ENCODE measurements at regions not wholly inside any gene's neighbourhood (a gene's known extent, or its start where the extent isn't known, plus 50 kb on each side); places are given as distances from the start of the nearest gene placed in this dataset.

- Histone ChIP-seq H3K27ac (ENCODE audit: insufficient read depth, low read depth, low read length) (no peak overlapping the region), H3K79me2 (ENCODE audit: control insufficient read depth, insufficient read depth, low read length) (no peaks in the 10 kb centered on the region), H4K20me1 (replicated peaks; ENCODE audit: control insufficient read depth, extremely low read depth, insufficient read depth, low read length) (no peaks in the 10 kb centered on the region), H3K9me1 (replicated peaks; ENCODE audit: control insufficient read depth, extremely low read depth, insufficient read depth, low read length) (no peaks in the 10 kb centered on the region), H3K9ac (replicated peaks; ENCODE audit: extremely low read depth, insufficient read depth, low read length) (no peak overlapping the region), H3K9me3 (replicated peaks; ENCODE audit: control insufficient read depth, insufficient read depth, low read length) (no peaks in the 10 kb centered on the region), H3K27me3 (ENCODE audit: control insufficient read depth in 2 of 2, insufficient read depth in 2 of 2, low read length in 2 of 2) (peaks cover 18 to 25% of the 10 kb centered on the region in 2 experiments), H2AFZ (ENCODE audit: low read depth, low read length) (no peak overlapping the region), H3K4me3 (replicated peaks in 1 of 3; ENCODE audit: insufficient read depth in 1 of 3, low read depth in 1 of 3, low read length in 3 of 3) (no peak overlapping the region), H3K36me3 (ENCODE audit: control insufficient read depth in 2 of 2, extremely low read depth in 1 of 2, insufficient read depth in 2 of 2, low read length in 2 of 2) (no peaks in the 10 kb centered on the region), H3K4me2 (ENCODE audit: insufficient read depth, low read length) (no peak overlapping the region), H3K4me1 (ENCODE audit: control insufficient read depth, extremely low read depth, insufficient read depth, low read length) (no peaks in the 10 kb centered on the region)
- DNase-seq (ENCODE audit: low read depth, low spot score) (no peak), FAIRE-seq (no peak)
- intact Hi-C loops (cut with micrococcal nuclease): no loop called here
- CTCF ChIA-PET: no interaction called here
- TF ChIP-seq FOS (IDR thresholded peaks at IDR 0.05; ENCODE audit: borderline replicate concordance, insufficient read depth, low read length) (no peak), GATA2 (IDR thresholded peaks at IDR 0.05; ENCODE audit: insufficient read depth, insufficient read length, low read depth, low read length) (no peak), JUN (IDR thresholded peaks at IDR 0.05; ENCODE audit: borderline replicate concordance, insufficient read depth, insufficient read length, low read depth) (no peak)
- dilution Hi-C loops (cut with MboI; ENCODE audit: extremely low pct_ligation_motif_present, low sequenced_read_pairs): no loop called here
- POLR2A ChIA-PET: no interaction called here
- BruUV-seq (replicated peaks): no TSS peak
Observed at GRCh38 chr5:176736301-176736930, 73.9 kb upstream of the UNC5A start.

GRCh38 chr5:176736931-176737745 lies 73.2 kb upstream of the UNC5A start:
- Histone ChIP-seq H3K4me3 (replicated peaks in 1 of 3; ENCODE audit: insufficient read depth in 1 of 3, low read depth in 1 of 3, low read length in 3 of 3) (no peak overlapping the region), H3K9me1 (replicated peaks; ENCODE audit: control insufficient read depth, extremely low read depth, insufficient read depth, low read length) (no peaks in the 10 kb centered on the region), H3K36me3 (ENCODE audit: control insufficient read depth in 2 of 2, extremely low read depth in 1 of 2, insufficient read depth in 2 of 2, low read length in 2 of 2) (no peaks in the 10 kb centered on the region), H3K27ac (ENCODE audit: insufficient read depth, low read depth, low read length) (no peak overlapping the region), H3K4me1 (ENCODE audit: control insufficient read depth, extremely low read depth, insufficient read depth, low read length) (no peaks in the 10 kb centered on the region), H4K20me1 (replicated peaks; ENCODE audit: control insufficient read depth, extremely low read depth, insufficient read depth, low read length) (no peaks in the 10 kb centered on the region), H3K27me3 (ENCODE audit: control insufficient read depth in 2 of 2, insufficient read depth in 2 of 2, low read length in 2 of 2) (peaks cover 24 to 32% of the 10 kb centered on the region in 2 experiments), H3K9me3 (replicated peaks; ENCODE audit: control insufficient read depth, insufficient read depth, low read length) (no peaks in the 10 kb centered on the region), H3K4me2 (ENCODE audit: insufficient read depth, low read length) (no peak overlapping the region), H3K79me2 (ENCODE audit: control insufficient read depth, insufficient read depth, low read length) (no peaks in the 10 kb centered on the region), H2AFZ (ENCODE audit: low read depth, low read length) (no peak overlapping the region), H3K9ac (replicated peaks; ENCODE audit: extremely low read depth, insufficient read depth, low read length) (no peak overlapping the region)
- BruUV-seq (replicated peaks): no TSS peak
- DNase-seq (ENCODE audit: low read depth, low spot score): no peak
- no peak for FAIRE-seq
- intact Hi-C loops (cut with micrococcal nuclease) (no loop called here), dilution Hi-C loops (cut with MboI; ENCODE audit: extremely low pct_ligation_motif_present, low sequenced_read_pairs) (no loop called here)
- ChIA-PET CTCF (interaction anchor here (0.8 kb wide), 1 partner anchor 76 kb away, joined by 3 read pairs; no protein-coding TSS in a partner anchor), POLR2A (no interaction called here)
- TF ChIP-seq MYC (IDR thresholded peaks at IDR 0.05; ENCODE audit: low read depth, low read length): no peak
- TF ChIP-seq POLR2A (IDR thresholded peaks at IDR 0.05; ENCODE audit: low read depth, low read length): no peak
- no peak for TF ChIP-seq POLR2AphosphoS5 (IDR thresholded peaks at IDR 0.05; ENCODE audit: insufficient read depth, low read depth, low read length)
- no peak for TF ChIP-seq CTCF (IDR thresholded peaks at IDR 0.05; ENCODE audit: extremely low read depth in 1 of 2, insufficient read depth in 1 of 2, low read depth in 1 of 2, low read length in 2 of 2)
- no peak for TF ChIP-seq FOS (IDR thresholded peaks at IDR 0.05; ENCODE audit: borderline replicate concordance, insufficient read depth, low read length)
- TF ChIP-seq MAX (IDR thresholded peaks at IDR 0.05; ENCODE audit: insufficient read depth, insufficient read length): no peak
- no peak for TF ChIP-seq EZH2 (IDR thresholded peaks at IDR 0.05; ENCODE audit: borderline replicate concordance, low read depth, low read length, severe bottlenecking)
- no peak for TF ChIP-seq GATA2 (IDR thresholded peaks at IDR 0.05; ENCODE audit: insufficient read depth, insufficient read length, low read depth, low read length)
- TF ChIP-seq JUN (IDR thresholded peaks at IDR 0.05; ENCODE audit: borderline replicate concordance, insufficient read depth, insufficient read length, low read depth): no peak

Data from endothelial cell of umbilical vein (primary cell).